Psoas muscle (tissue), 7 donors: ENCODE measurements at regions not wholly inside any gene's neighbourhood (a gene's known extent, or its start where the extent isn't known, plus 50 kb on each side); places are given as distances from the start of the nearest gene placed in this dataset.
"Not testable (repeated sequence)": the region's sequence is repeated elsewhere in the genome, so short reads cannot be mapped to it uniquely, and the experiment has no call there.

Experiments
- ATAC-seq, 4 donors: fragments of 200-7000 bp; cut with Tn5 transposase; one replicate each; pipeline ENCODE4 v1.9.1; 2020; ENCODE audit warnings: moderate library complexity in 3 of 4, mild to moderate bottlenecking in 2 of 4
- DNase-seq, 2 donors: peaks; one replicate each; pipeline ENCODE4 v3.0.0-alpha.2; 2020
- H3K27ac ChIP-seq: fragments of 200-600 bp; one replicate; pipeline ENCODE4 v1.8.0; 2022
- H3K27me3 ChIP-seq, 3 donors: fragments of 200-600 bp in 1 of 3; one replicate each; pipeline versions ENCODE4 v1.6.1 to v1.8.0; 2013 to 2022; ENCODE audit warnings: low read length in 2 of 3, mild to moderate bottlenecking in 2 of 3, moderate library complexity in 1 of 3; ENCODE audit not compliant: insufficient read depth in 3 of 3
- H3K36me3 ChIP-seq, 2 donors: fragments of 200-600 bp in 1 of 2; one replicate each; pipeline versions ENCODE4 v1.6.1 to v1.8.0; 2013 to 2022; ENCODE audit warnings: low read depth in 1 of 2, mild to moderate bottlenecking in 1 of 2, moderate library complexity in 1 of 2; ENCODE audit not compliant: insufficient read depth in 1 of 2
- H3K4me1 ChIP-seq: fragments of 200-600 bp; one replicate; pipeline ENCODE4 v1.8.0; 2022
- H3K4me3 ChIP-seq: fragments of 200-600 bp; one replicate; pipeline ENCODE4 v1.8.0; 2022; ENCODE audit warnings: mild to moderate bottlenecking
- H3K9me3 ChIP-seq: fragments of 200-600 bp; one replicate; pipeline ENCODE4 v1.8.0; 2022
- WGBS, 3 donors: extraction: QIAGEN DNeasy Blood & Tissue Kit; methylation state at CpG; one replicate each; pipeline versions ENCODE4 v1.1.6 to v1.1.7; 2013; 5-methylcytosine and 5-hydroxymethylcytosine counted together
- intact Hi-C, 2 donors: fragments of 100-400 bp; cut with DNase I; formaldehyde crosslinking; loops; one replicate each; pipeline versions ENCODE4 v1.11.0 to v1.14.2; 2022
- TF ChIP-seq, protein P1 (sequence below): fragments of 200-600 bp; IDR thresholded peaks from one replicate; pipeline ENCODE4 v1.8.0; 2022; ENCODE audit warnings: antibody characterized with exemption
- donor health status: healthy with polysubstance abuse.
- donor health status: DM: no; HTN: no; CAD: no; lungs with moderate emphysema.
- donor health status: Bipolar disorder and iron deficiency.
- donor health status: healthy.
- donor health status: DM: yes; HTN: yes; CAD: no.
- donor health status: DM: no; HTN: no; CAD: no.
- donor health status: DM: yes; HTN: yes; CAD: no.

DNA sequence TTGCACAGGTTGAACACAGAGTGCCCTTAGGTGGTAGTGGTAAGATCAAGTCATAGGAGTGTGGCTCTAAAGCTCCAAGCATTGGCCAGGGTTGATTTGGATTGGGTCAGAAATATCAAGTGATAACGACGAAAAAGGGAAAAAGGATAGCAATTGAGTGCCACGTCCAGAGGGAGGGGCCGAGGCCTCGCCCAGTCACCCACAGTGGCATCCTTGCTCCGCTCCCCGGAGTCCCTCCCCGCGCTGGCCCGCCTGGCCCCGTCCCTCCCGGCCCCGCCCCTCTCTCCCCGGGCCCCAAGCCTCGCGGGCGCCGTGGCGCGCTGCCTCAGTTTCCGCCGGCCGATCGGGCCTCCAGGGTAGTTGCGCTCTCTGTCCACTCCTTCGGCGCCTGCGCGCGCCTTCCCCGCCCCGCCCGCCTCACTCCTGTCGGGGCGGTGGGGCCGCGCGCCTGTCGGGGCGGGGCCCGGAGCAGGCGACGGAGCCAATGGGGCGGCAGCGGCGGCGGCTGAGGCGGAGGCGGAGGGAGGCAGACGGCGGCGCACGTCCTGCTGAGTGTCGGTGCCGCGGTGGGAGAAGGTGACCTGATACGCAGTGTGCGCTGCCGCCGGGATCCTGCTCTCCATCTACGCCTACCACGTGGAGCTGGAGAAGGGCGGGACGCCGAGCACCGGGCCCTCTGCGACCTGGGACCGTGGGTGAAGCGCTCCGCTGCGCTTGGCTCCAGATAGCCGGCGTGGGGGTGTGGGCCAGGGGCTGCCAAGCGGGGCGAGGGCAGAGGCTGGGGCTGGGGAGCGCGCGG is 209.1 kb upstream of the ZNF722 start:
- H3K9me3 ChIP-seq, result no peaks in the 10 kb centered on the region
- intact Hi-C loops, result no loop called here
- ATAC-seq (no peak), DNase-seq (peak in 1 of 2 donors; percentile 18)
- no peaks in the 10 kb centered on the region for H3K36me3 ChIP-seq
- peaks cover 0 to 7% (median 3%) of the 10 kb centered on the region in 3 donors for H3K27me3 ChIP-seq
- TF ChIP-seq, protein P1, sequence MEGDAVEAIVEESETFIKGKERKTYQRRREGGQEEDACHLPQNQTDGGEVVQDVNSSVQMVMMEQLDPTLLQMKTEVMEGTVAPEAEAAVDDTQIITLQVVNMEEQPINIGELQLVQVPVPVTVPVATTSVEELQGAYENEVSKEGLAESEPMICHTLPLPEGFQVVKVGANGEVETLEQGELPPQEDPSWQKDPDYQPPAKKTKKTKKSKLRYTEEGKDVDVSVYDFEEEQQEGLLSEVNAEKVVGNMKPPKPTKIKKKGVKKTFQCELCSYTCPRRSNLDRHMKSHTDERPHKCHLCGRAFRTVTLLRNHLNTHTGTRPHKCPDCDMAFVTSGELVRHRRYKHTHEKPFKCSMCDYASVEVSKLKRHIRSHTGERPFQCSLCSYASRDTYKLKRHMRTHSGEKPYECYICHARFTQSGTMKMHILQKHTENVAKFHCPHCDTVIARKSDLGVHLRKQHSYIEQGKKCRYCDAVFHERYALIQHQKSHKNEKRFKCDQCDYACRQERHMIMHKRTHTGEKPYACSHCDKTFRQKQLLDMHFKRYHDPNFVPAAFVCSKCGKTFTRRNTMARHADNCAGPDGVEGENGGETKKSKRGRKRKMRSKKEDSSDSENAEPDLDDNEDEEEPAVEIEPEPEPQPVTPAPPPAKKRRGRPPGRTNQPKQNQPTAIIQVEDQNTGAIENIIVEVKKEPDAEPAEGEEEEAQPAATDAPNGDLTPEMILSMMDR, result no peak
- no peak overlapping the region for H3K27ac ChIP-seq
- no peaks in the 10 kb centered on the region for H3K4me1 ChIP-seq
- 19 to 49% (median 27%) methylated on average over 53 to 78 of the region's 78 CpGs for WGBS, 3 donors
- H3K4me3 ChIP-seq, result no peak overlapping the region

DNA sequence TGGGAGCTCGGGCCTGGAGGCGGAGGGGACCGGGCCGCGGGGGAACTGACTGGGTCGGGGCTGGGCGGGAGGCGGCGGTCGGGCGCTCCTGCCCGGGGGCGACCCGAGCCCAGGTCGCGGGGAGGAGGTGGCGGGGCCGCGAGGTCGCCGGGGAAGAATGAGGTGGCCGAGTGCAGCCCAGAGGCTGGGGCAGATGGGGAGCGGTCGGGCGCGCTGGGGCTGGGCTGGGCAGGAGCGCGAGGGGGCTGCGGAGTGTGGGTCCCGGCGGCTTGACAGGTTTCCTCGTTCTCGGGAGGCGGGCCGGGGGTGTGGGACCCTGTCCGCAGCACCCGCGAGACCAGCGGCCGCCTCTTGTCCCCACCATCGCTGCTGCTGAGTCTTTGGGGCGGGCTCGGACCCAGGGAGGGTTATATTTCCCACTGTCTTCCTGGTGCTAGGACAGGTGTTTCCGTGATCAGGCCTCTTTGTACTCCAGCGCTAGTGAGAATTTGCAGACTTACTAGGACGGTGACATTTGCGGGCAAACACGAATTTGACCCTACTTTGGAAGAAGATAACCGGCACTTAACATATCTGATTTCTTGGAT is 208.4 kb upstream of the ZNF722 start:
- not testable (repeated sequence) for ATAC-seq

More for the DNA sequence above, 208.4 kb upstream of the ZNF722 start:
- H3K36me3 ChIP-seq, H3K9me3 ChIP-seq, DNase-seq, H3K4me1 ChIP-seq, H3K4me3 ChIP-seq, H3K27me3 ChIP-seq, H3K27ac ChIP-seq, intact Hi-C loops: not testable (repeated sequence)
- WGBS, 3 donors, result 14 to 46% (median 23%) methylated on average over 23 to 49 of the region's 49 CpGs
